Astrocyte of the cerebellum (primary cell): ENCODE measurements at regions not wholly inside any gene's neighbourhood (a gene's known extent, or its start where the extent isn't known, plus 50 kb on each side); places are given as distances from the start of the nearest gene placed in this dataset.
"Not testable (repeated sequence)": the region's sequence is repeated elsewhere in the genome, so short reads cannot be mapped to it uniquely, and the experiment has no call there.

Experiments used
- DNase-seq: peaks from one replicate; pipeline ENCODE4 v3.0.0-alpha.2; 2011; ENCODE audit warnings: low read depth
- H3K4me3 ChIP-seq: 2 replicates; pipeline ENCODE4 v1.5.1; 2011; ENCODE audit warnings: mild to moderate bottlenecking, low read depth, low read length, moderate library complexity
- in situ Hi-C: cut with HindIII; loops from 2 replicates; pipeline ENCODE4 v1.10.0; 2017; ENCODE audit warnings: low sequenced_read_pairs
- TF ChIP-seq, protein P1 (sequence below): IDR thresholded peaks from 2 replicates; pipeline ENCODE4 v1.5.1; 2012; ENCODE audit warnings: low read length, low read depth, moderate library complexity, mild to moderate bottlenecking; ENCODE audit errors: missing control alignments

DNA sequence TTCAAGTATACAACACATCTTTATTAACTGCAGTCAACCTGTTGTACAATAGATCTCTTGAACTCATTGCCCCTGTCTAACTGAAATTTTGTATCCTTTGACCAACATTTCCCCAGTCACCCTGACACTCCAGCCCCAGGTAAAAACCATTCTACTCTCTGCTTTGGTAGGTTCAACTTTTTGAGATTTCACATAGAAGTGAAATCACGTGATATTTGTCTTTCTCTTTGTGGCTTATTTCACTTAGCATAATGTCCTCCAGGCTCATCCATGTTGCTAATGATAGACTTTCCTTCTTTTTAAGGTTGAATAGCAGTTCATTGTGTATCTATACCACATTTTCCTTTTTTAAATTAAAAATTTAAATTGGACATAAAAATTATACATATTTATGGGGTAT, 126.5 kb upstream of the MAN2A1 start:
- H3K4me3 ChIP-seq: no peak overlapping the region
- TF ChIP-seq, protein P1, sequence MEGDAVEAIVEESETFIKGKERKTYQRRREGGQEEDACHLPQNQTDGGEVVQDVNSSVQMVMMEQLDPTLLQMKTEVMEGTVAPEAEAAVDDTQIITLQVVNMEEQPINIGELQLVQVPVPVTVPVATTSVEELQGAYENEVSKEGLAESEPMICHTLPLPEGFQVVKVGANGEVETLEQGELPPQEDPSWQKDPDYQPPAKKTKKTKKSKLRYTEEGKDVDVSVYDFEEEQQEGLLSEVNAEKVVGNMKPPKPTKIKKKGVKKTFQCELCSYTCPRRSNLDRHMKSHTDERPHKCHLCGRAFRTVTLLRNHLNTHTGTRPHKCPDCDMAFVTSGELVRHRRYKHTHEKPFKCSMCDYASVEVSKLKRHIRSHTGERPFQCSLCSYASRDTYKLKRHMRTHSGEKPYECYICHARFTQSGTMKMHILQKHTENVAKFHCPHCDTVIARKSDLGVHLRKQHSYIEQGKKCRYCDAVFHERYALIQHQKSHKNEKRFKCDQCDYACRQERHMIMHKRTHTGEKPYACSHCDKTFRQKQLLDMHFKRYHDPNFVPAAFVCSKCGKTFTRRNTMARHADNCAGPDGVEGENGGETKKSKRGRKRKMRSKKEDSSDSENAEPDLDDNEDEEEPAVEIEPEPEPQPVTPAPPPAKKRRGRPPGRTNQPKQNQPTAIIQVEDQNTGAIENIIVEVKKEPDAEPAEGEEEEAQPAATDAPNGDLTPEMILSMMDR: no peak
- no peak for DNase-seq
- in situ Hi-C loops: no loop called here

DNA sequence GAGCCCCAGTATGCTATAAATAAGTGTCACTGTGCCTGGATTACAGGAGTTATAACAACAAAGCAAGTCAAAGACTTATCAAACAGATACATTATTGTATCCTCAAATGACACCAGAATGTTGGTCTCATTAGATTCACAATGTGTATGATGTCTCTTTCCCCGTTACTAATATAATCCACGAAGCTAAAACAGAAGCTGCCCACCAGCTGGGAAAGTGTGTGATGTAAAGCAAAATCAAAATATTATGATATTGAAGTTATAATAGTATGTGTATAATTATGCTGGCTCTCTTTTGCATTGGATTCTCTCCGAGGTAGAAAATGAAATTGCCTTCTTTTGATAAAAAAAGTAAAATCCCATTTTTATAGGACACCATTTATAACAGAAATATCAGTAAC, 127.3 kb upstream of the MAN2A1 start:
- in situ Hi-C loops: no loop called here
- DNase-seq: no peak
- H3K4me3 ChIP-seq: no peak overlapping the region
- TF ChIP-seq, protein P1: no peak

DNA sequence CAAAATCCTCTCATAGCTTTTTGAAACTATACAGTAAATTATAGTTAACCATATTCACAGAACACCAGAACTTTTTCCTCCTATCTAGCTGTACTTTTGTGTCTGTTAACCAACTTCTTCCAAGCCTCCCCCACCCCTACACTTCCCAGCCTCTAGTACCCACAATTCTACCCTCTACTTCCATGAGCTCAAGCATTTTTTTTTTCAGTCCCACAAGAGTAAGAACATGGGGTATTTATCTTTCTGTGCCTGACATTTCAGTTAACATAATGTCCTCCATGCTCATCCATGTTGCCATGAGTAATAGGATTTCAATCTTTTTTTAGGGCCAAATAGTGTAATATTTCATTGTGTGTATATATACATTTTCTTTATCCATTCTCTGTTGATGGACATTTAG, 128.3 kb upstream of the MAN2A1 start:
- in situ Hi-C loops: no loop called here
- no peak for DNase-seq
- H3K4me3 ChIP-seq: no peak overlapping the region
- TF ChIP-seq, protein P1: no peak

DNA sequence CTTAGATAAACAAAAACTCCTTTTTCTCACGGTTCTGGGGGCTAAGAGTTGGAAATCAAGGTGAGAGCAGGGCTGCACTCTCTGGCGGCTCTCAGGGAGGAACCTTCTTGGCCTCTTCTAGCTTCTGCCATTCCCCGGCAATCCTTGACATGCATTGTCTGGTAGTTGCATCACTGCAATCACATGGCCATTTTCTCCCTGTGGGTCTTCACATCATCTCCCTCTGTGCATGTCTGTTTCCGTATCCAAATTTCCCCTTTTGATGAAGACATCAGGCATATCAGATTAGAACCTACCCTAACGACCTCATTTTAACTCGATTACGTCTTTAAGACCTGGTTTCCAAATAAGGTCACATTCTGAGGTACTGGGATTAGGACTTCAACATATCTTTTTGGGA, 129.2 kb upstream of the MAN2A1 start:
- in situ Hi-C loops: no loop called here
- H3K4me3 ChIP-seq: no peak overlapping the region
- TF ChIP-seq, protein P1: no peak
- DNase-seq: no peak

DNA sequence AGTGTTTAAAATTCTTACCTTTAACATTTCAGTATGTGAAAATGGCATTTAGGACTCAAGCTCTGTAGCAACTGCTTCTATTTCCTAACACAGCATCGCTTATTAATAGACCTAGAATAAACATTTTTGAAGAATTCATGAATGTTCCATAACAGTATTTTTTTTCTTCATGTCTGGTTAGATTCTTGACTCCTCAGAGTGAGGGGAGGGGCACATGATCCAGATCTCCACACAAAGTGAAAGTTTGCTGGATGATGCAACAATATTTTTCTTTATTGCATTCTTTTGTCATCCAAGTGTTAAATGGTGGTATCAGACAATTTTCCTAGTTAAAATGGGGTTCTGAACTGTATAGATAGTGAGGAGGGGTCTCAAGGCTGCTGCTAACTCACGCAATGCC, 130.8 kb upstream of the MAN2A1 start:
- no peak for DNase-seq
- H3K4me3 ChIP-seq: no peak overlapping the region
- in situ Hi-C loops: no loop called here
- TF ChIP-seq, protein P1: no peak

DNA sequence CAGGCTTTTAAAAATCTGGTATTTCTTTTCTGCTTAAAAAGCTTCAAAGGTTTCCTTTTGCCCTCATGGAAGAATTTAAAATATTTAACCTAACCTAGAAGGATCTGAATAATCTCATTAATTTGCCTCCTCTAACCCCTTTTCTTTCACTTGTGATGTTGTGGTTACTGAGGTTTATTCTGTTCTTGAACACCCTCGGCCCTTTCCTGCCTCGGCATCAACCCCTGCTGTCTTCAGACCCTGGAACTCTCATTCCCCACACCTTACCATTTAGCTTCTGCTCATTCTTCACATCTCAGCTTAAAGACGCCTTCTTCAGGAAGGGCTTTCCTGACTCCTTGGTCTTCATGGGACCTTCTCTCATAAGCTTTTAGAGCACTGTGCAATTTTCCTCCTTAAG, 131.4 kb upstream of the MAN2A1 start:
- no peak overlapping the region for H3K4me3 ChIP-seq
- in situ Hi-C loops: no loop called here
- peak; percentile 49 for DNase-seq
- TF ChIP-seq, protein P1: no peak

DNA sequence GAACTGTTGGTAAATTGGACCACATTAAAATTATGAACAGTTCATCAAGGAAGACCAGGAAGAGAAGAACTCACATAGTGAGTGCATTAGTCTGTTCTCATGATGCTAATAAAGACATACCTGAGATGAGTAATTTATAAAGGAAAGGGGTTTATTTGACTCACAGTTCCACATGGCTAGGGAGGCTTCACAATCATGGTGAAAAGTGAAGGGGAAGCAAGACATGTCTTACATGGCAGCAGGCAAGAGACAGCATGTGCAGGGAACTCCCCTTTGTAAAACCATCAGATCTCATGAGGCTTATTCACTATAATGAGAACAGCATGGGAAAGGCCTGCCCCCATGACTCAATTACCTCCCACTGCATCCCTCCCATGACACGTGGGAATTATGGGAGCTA, 135.9 kb upstream of the MAN2A1 start:
- DNase-seq: no peak
- TF ChIP-seq, protein P1: no peak
- no peak overlapping the region for H3K4me3 ChIP-seq
- in situ Hi-C loops: no loop called here

DNA sequence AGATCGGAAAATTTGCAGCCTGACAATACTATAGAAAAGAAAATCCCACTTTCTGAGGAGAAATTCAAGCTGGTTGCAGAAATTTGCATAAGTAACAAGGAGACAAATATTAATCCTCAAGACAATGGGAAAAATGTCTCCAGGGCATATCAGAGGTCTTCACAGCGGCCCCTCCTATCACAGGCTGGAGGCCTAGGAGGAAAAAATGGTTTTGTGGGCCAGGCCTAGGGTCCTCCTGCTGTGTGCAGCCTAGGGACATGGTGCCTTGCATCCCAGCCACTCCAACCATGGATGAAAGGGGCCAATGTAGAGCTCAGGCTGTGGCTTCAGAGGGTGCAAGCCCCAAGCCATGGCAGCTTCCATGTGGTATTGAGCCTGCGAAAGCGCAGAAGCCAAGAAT, 138.5 kb upstream of the MAN2A1 start:
- DNase-seq, H3K4me3 ChIP-seq, in situ Hi-C loops: not testable (repeated sequence)
